Chondrocyte (in vitro differentiated cells): ENCODE measurements at regions not wholly inside any gene's neighbourhood (a gene's known extent, or its start where the extent isn't known, plus 50 kb on each side); places are given as distances from the start of the nearest gene placed in this dataset.

Experiments
- DNase-seq: peaks from one replicate; pipeline ENCODE4 v3.0.0; 2021; ENCODE audit warnings: mixed read lengths, low spot score
- H3K27ac Mint-ChIP-seq: one replicate; pipeline ENCODE4 v1.8.0; 2021; ENCODE audit warnings: mild to moderate bottlenecking, moderate library complexity, mixed read lengths; ENCODE audit not compliant: unreplicated experiment
- H3K27me3 Mint-ChIP-seq: 2 replicates; pipeline ENCODE4 v1.8.0; 2021; ENCODE audit warnings: low read depth, mixed read lengths
- H3K36me3 Mint-ChIP-seq: 2 replicates; pipeline ENCODE4 v1.8.0; 2021; ENCODE audit warnings: low read depth, mixed read lengths
- H3K4me1 Mint-ChIP-seq: 2 replicates; pipeline ENCODE4 v1.8.0; 2021; ENCODE audit warnings: low read depth, mild to moderate bottlenecking, mixed read lengths
- H3K4me3 Mint-ChIP-seq: one replicate; pipeline ENCODE4 v1.8.0; 2021; ENCODE audit warnings: mild to moderate bottlenecking, moderate library complexity, mixed read lengths; ENCODE audit not compliant: unreplicated experiment
- H3K9me3 Mint-ChIP-seq: 2 replicates; pipeline ENCODE4 v1.8.0; 2021; ENCODE audit warnings: low read depth, mixed read lengths
- CTCF ChIP-seq: fragments of 200-600 bp; sonication (generic); IDR thresholded peaks from 2 replicates; pipeline ENCODE4 v1.5.0; 2021; ENCODE audit warnings: antibody characterized with exemption, mild to moderate bottlenecking, moderate library complexity

- Mint-ChIP-seq H3K4me1 (no peaks in the 10 kb centered on the region), H3K36me3 (no peaks in the 10 kb centered on the region), H3K27ac (no peak overlapping the region), H3K9me3 (peaks cover 5% of the 10 kb centered on the region), H3K27me3 (no peaks in the 10 kb centered on the region), H3K4me3 (no peak overlapping the region)
- no peak for TF ChIP-seq CTCF
- DNase-seq, result no peak
These were observed 63.8 kb upstream of the PLEKHG7 start for GRCh38 chr12:92639017-92639416.

- no peak overlapping the region for H3K4me3 Mint-ChIP-seq
- H3K27ac Mint-ChIP-seq, result no peak overlapping the region
- H3K9me3 Mint-ChIP-seq, result no peaks in the 10 kb centered on the region
- no peaks in the 10 kb centered on the region for H3K27me3 Mint-ChIP-seq
- H3K4me1 Mint-ChIP-seq, result peaks cover 2% of the 10 kb centered on the region
- H3K36me3 Mint-ChIP-seq, result no peaks in the 10 kb centered on the region
- DNase-seq, result no peak
- no peak for TF ChIP-seq CTCF
These were observed 68.1 kb upstream of the PLEKHG7 start for GRCh38 chr12:92634730-92635129.

- DNase-seq, result no peak
- no peaks in the 10 kb centered on the region for H3K36me3 Mint-ChIP-seq
- H3K9me3 Mint-ChIP-seq, result no peaks in the 10 kb centered on the region
- peaks cover 8% of the 10 kb centered on the region for H3K4me1 Mint-ChIP-seq
- no peak overlapping the region for H3K27ac Mint-ChIP-seq
- H3K27me3 Mint-ChIP-seq, result no peaks in the 10 kb centered on the region
- no peak overlapping the region for H3K4me3 Mint-ChIP-seq
- no peak for TF ChIP-seq CTCF
These were observed 68.6 kb upstream of the PLEKHG7 start for GRCh38 chr12:92634202-92634601.

- DNase-seq, result no peak
- H3K9me3 Mint-ChIP-seq, result no peaks in the 10 kb centered on the region
- TF ChIP-seq CTCF, result no peak
- no peaks in the 10 kb centered on the region for H3K36me3 Mint-ChIP-seq
- no peak overlapping the region for H3K4me3 Mint-ChIP-seq
- no peak overlapping the region for H3K27ac Mint-ChIP-seq
- H3K27me3 Mint-ChIP-seq, result no peaks in the 10 kb centered on the region
- H3K4me1 Mint-ChIP-seq, result peaks cover 9% of the 10 kb centered on the region
These were observed 71.8 kb upstream of the PLEKHG7 start for GRCh38 chr12:92630968-92631367.

- Mint-ChIP-seq H3K27me3 (no peaks in the 10 kb centered on the region), H3K36me3 (no peaks in the 10 kb centered on the region), H3K4me1 (peaks cover 9% of the 10 kb centered on the region), H3K4me3 (no peak overlapping the region), H3K27ac (no peak overlapping the region), H3K9me3 (no peaks in the 10 kb centered on the region)
- TF ChIP-seq CTCF, result no peak
- no peak for DNase-seq
These were observed 73.3 kb upstream of the PLEKHG7 start for GRCh38 chr12:92629349-92630065.
